CD8-positive, alpha-beta memory T cell (primary cell): ENCODE measurements at regions not wholly inside any gene's neighbourhood (a gene's known extent, or its start where the extent isn't known, plus 50 kb on each side); places are given as distances from the start of the nearest gene placed in this dataset.

Experiments used
- CTCF ChIA-PET: fragments of 350-600 bp; sonication (Branson Sonifier 250); formaldehyde crosslinking; loops from one replicate; lab custom pipeline; 2021; ENCODE audit warnings: antibody characterized with exemption; lab: Charles Lee
- POLR2A ChIA-PET: fragments of 350-600 bp; sonication (Branson Sonifier 250); formaldehyde crosslinking; loops from one replicate; lab custom pipeline; 2021; ENCODE audit warnings: antibody characterized with exemption; lab: Charles Lee
- DNase-seq, 5 donors: peaks; one replicate each; pipeline versions ENCODE4 v3.0.0 to v3.0.0-alpha.2; 2020 to 2022; ENCODE audit warnings: mixed read lengths in 1 of 5
- H3K27ac ChIP-seq: one replicate; pipeline ENCODE4 v1.7.0; 2013; ENCODE audit warnings: low read depth, mild to moderate bottlenecking, low read length, moderate library complexity
- H3K27me3 ChIP-seq: 2 replicates; pipeline ENCODE4 v1.7.0; 2013; ENCODE audit warnings: low read length, mild to moderate bottlenecking; ENCODE audit not compliant: insufficient read depth, poor library complexity, severe bottlenecking
- H3K36me3 ChIP-seq: 2 replicates; pipeline ENCODE4 v1.7.0; 2013; ENCODE audit warnings: mild to moderate bottlenecking, low read length, moderate library complexity; ENCODE audit not compliant: insufficient read depth
- H3K4me1 ChIP-seq: 2 replicates; pipeline ENCODE4 v1.7.0; 2013; ENCODE audit warnings: mild to moderate bottlenecking, low read length, moderate library complexity; ENCODE audit not compliant: insufficient read depth
- H3K4me3 ChIP-seq: 2 replicates; pipeline ENCODE4 v1.7.0; 2013; ENCODE audit warnings: mild to moderate bottlenecking, low read length
- H3K9me3 ChIP-seq: 2 replicates; pipeline ENCODE4 v1.7.0; 2013; ENCODE audit warnings: mild to moderate bottlenecking, low read length
- H3K27ac Mint-ChIP-seq, 8 donors: one replicate each; pipeline ENCODE4 v1.8.0; 2020 to 2021; ENCODE audit warnings: mixed read lengths in 8 of 8, mild to moderate bottlenecking in 6 of 8, inconsistent platforms in 3 of 8, moderate library complexity in 3 of 8
- H3K27me3 Mint-ChIP-seq, 2 donors: one replicate each; pipeline ENCODE4 v1.8.0; 2020 to 2021; ENCODE audit warnings: mixed read lengths in 2 of 2, mild to moderate bottlenecking in 1 of 2, moderate library complexity in 1 of 2
- H3K36me3 Mint-ChIP-seq, 3 donors: one replicate each; pipeline ENCODE4 v1.8.0; 2020 to 2021; ENCODE audit warnings: mixed read lengths in 3 of 3, inconsistent platforms in 1 of 3, mild to moderate bottlenecking in 1 of 3
- H3K4me1 Mint-ChIP-seq, 3 donors: one replicate each; pipeline ENCODE4 v1.8.0; 2020 to 2021; ENCODE audit warnings: mixed read lengths in 3 of 3, inconsistent platforms in 1 of 3, mild to moderate bottlenecking in 1 of 3
- H3K4me3 Mint-ChIP-seq, 7 donors: one replicate each; pipeline ENCODE4 v1.8.0; 2020 to 2021; ENCODE audit warnings: mixed read lengths in 7 of 7, mild to moderate bottlenecking in 6 of 7, moderate library complexity in 4 of 7, inconsistent platforms in 2 of 7
- H3K9me3 Mint-ChIP-seq, 5 donors: one replicate each; pipeline ENCODE4 v1.8.0; 2020 to 2022; ENCODE audit warnings: mixed read lengths in 5 of 5, mild to moderate bottlenecking in 3 of 5, moderate library complexity in 2 of 5, inconsistent platforms in 1 of 5

- Histone ChIP-seq H3K36me3 (no peaks in the 10 kb centered on the region), H3K9me3 (no peaks in the 10 kb centered on the region), H3K27me3 (no peaks in the 10 kb centered on the region), H3K27ac (no peak overlapping the region), H3K4me1 (no peaks in the 10 kb centered on the region), H3K4me3 (no peak overlapping the region)
- no peak for DNase-seq
- no peaks in the 10 kb centered on the region for H3K27me3 Mint-ChIP-seq
- no peaks in the 10 kb centered on the region for H3K36me3 Mint-ChIP-seq
- no peak overlapping the region for H3K4me3 Mint-ChIP-seq
- H3K4me1 Mint-ChIP-seq: no peaks in the 10 kb centered on the region
- ChIA-PET POLR2A (no interaction called here), CTCF (no interaction called here)
- no peak overlapping the region for H3K27ac Mint-ChIP-seq
- no peaks in the 10 kb centered on the region for H3K9me3 Mint-ChIP-seq
Observed at GRCh38 chr2:145593991-145594614, 1074.2 kb upstream of the ZEB2 start.

- no peaks in the 10 kb centered on the region for H3K9me3 Mint-ChIP-seq
- ChIA-PET CTCF (no interaction called here), POLR2A (no interaction called here)
- H3K4me1 Mint-ChIP-seq: no peaks in the 10 kb centered on the region
- Histone ChIP-seq H3K9me3 (no peaks in the 10 kb centered on the region), H3K4me1 (no peaks in the 10 kb centered on the region), H3K4me3 (no peak overlapping the region), H3K27ac (no peak overlapping the region), H3K36me3 (no peaks in the 10 kb centered on the region), H3K27me3 (no peaks in the 10 kb centered on the region)
- H3K27me3 Mint-ChIP-seq: no peaks in the 10 kb centered on the region
- no peak for DNase-seq
- H3K4me3 Mint-ChIP-seq: no peak overlapping the region
- H3K36me3 Mint-ChIP-seq: no peaks in the 10 kb centered on the region
- H3K27ac Mint-ChIP-seq: no peak overlapping the region
Observed at GRCh38 chr2:145593280-145593679, 1073.4 kb upstream of the ZEB2 start.

GRCh38 chr2:145592361-145592760, 1072.4 kb upstream of the ZEB2 start:
- H3K4me1 ChIP-seq: no peaks in the 10 kb centered on the region
- CTCF ChIA-PET: no interaction called here
- H3K27me3 ChIP-seq: no peaks in the 10 kb centered on the region
- no peak overlapping the region for H3K4me3 ChIP-seq
- POLR2A ChIA-PET: no interaction called here
- no peaks in the 10 kb centered on the region for H3K36me3 Mint-ChIP-seq
- H3K4me1 Mint-ChIP-seq: no peaks in the 10 kb centered on the region
- H3K9me3 Mint-ChIP-seq: no peaks in the 10 kb centered on the region
- no peak overlapping the region for H3K27ac Mint-ChIP-seq
- no peak overlapping the region for H3K4me3 Mint-ChIP-seq
- no peaks in the 10 kb centered on the region for H3K36me3 ChIP-seq
- H3K27ac ChIP-seq: no peak overlapping the region
- H3K9me3 ChIP-seq: no peaks in the 10 kb centered on the region
- DNase-seq: no peak
- no peaks in the 10 kb centered on the region for H3K27me3 Mint-ChIP-seq

GRCh38 chr2:145591109-145591809, 1071.3 kb upstream of the ZEB2 start:
- ChIA-PET CTCF (no interaction called here), POLR2A (no interaction called here)
- Mint-ChIP-seq H3K36me3 (no peaks in the 10 kb centered on the region), H3K4me1 (no peaks in the 10 kb centered on the region), H3K4me3 (no peak overlapping the region), H3K27me3 (no peaks in the 10 kb centered on the region), H3K9me3 (no peaks in the 10 kb centered on the region), H3K27ac (no peak overlapping the region)
- H3K27me3 ChIP-seq: no peaks in the 10 kb centered on the region
- DNase-seq: no peak
- H3K4me1 ChIP-seq: no peaks in the 10 kb centered on the region
- no peaks in the 10 kb centered on the region for H3K36me3 ChIP-seq
- no peaks in the 10 kb centered on the region for H3K9me3 ChIP-seq
- H3K4me3 ChIP-seq: no peak overlapping the region
- H3K27ac ChIP-seq: no peak overlapping the region

GRCh38 chr2:145587922-145588321, 1068.0 kb upstream of the ZEB2 start:
- Histone ChIP-seq H3K27me3 (no peaks in the 10 kb centered on the region), H3K27ac (no peak overlapping the region), H3K9me3 (no peaks in the 10 kb centered on the region), H3K4me3 (no peak overlapping the region), H3K4me1 (no peaks in the 10 kb centered on the region), H3K36me3 (no peaks in the 10 kb centered on the region)
- no peak overlapping the region for H3K4me3 Mint-ChIP-seq
- CTCF ChIA-PET: no interaction called here
- H3K9me3 Mint-ChIP-seq: peaks cover 0 to 3% (median 0%) of the 10 kb centered on the region in 5 donors
- H3K27me3 Mint-ChIP-seq: no peaks in the 10 kb centered on the region
- no peaks in the 10 kb centered on the region for H3K4me1 Mint-ChIP-seq
- POLR2A ChIA-PET: no interaction called here
- no peaks in the 10 kb centered on the region for H3K36me3 Mint-ChIP-seq
- no peak overlapping the region for H3K27ac Mint-ChIP-seq
- DNase-seq: no peak

- Mint-ChIP-seq H3K4me3 (no peak overlapping the region), H3K36me3 (no peaks in the 10 kb centered on the region), H3K27me3 (no peaks in the 10 kb centered on the region), H3K27ac (no peak overlapping the region), H3K4me1 (no peaks in the 10 kb centered on the region), H3K9me3 (peaks cover 0 to 6% (median 0%) of the 10 kb centered on the region in 5 donors)
- no peaks in the 10 kb centered on the region for H3K36me3 ChIP-seq
- H3K9me3 ChIP-seq: no peaks in the 10 kb centered on the region
- no peak overlapping the region for H3K27ac ChIP-seq
- CTCF ChIA-PET: no interaction called here
- no peak for DNase-seq
- no peaks in the 10 kb centered on the region for H3K4me1 ChIP-seq
- H3K27me3 ChIP-seq: no peaks in the 10 kb centered on the region
- POLR2A ChIA-PET: no interaction called here
- no peak overlapping the region for H3K4me3 ChIP-seq
Observed at GRCh38 chr2:145584353-145584752, 1064.4 kb upstream of the ZEB2 start.

- Histone ChIP-seq H3K9me3 (no peaks in the 10 kb centered on the region), H3K27me3 (no peaks in the 10 kb centered on the region), H3K27ac (no peak overlapping the region), H3K4me1 (no peaks in the 10 kb centered on the region), H3K4me3 (no peak overlapping the region), H3K36me3 (no peaks in the 10 kb centered on the region)
- no peaks in the 10 kb centered on the region for H3K36me3 Mint-ChIP-seq
- CTCF ChIA-PET: no interaction called here
- H3K9me3 Mint-ChIP-seq: peaks cover 0 to 4% (median 2%) of the 10 kb centered on the region in 5 donors
- no peaks in the 10 kb centered on the region for H3K4me1 Mint-ChIP-seq
- H3K27ac Mint-ChIP-seq: no peak overlapping the region
- H3K27me3 Mint-ChIP-seq: no peaks in the 10 kb centered on the region
- POLR2A ChIA-PET: no interaction called here
- no peak for DNase-seq
- no peak overlapping the region for H3K4me3 Mint-ChIP-seq
Observed at GRCh38 chr2:145573608-145574007, 1053.7 kb upstream of the ZEB2 start.

- Mint-ChIP-seq H3K27me3 (no peaks in the 10 kb centered on the region), H3K36me3 (no peaks in the 10 kb centered on the region), H3K4me3 (no peak overlapping the region), H3K4me1 (no peaks in the 10 kb centered on the region), H3K27ac (no peak overlapping the region), H3K9me3 (peaks cover 0 to 4% (median 2%) of the 10 kb centered on the region in 5 donors)
- H3K4me1 ChIP-seq: no peaks in the 10 kb centered on the region
- no peaks in the 10 kb centered on the region for H3K27me3 ChIP-seq
- no peak for DNase-seq
- no peaks in the 10 kb centered on the region for H3K36me3 ChIP-seq
- no peak overlapping the region for H3K27ac ChIP-seq
- no peak overlapping the region for H3K4me3 ChIP-seq
- ChIA-PET CTCF (no interaction called here), POLR2A (no interaction called here)
- no peaks in the 10 kb centered on the region for H3K9me3 ChIP-seq
Observed at GRCh38 chr2:145572238-145572637, 1052.3 kb upstream of the ZEB2 start.
